Fibroblast of skin of abdomen (primary cell): ENCODE measurements at regions not wholly inside any gene's neighbourhood (a gene's known extent, or its start where the extent isn't known, plus 50 kb on each side); places are given as distances from the start of the nearest gene placed in this dataset.

Experiments
- DNase-seq: peaks from one replicate; pipeline ENCODE4 v3.0.0-alpha.2; 2013

DNA sequence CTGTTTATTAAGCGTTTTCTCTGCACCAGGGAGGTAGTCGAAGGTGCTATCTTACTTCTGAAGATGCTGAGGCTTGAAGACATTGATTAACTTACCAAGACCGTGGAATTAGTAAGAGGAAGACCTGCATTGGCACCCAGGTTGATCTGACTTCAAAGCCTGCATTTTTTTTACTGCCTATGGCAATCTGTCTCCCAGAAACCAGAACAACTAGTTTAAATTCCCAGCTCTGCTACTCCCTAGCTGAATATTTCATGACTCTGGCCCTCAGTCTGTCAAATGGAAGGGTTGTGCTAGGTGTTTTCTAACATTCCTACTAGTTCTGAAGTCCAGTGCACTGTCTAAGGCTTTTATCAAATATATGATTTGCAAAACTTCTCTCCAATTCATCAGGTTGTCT lies 52.0 kb upstream of the GRAMD1B start:
- DNase-seq = no peak

DNA sequence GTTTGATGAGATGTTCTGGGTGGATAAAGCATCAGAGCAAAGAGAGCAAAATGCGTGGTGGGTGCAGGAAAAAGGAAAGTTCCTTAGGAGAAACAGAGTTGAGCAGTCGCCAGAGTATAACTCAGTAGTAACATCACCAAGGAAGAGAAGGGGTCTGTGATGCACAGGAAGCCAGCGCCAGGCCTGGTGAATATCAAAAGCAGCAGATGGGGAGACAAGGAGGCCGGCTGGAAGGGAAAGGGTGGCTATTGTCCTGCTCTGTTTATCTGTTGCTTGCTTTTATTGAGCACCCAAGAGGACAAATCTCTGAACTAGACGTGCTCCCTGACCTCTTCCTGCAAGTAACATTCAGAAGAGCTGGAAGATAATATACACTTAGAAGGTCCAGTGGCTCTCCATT lies 52.7 kb upstream of the GRAMD1B start:
- DNase-seq = no peak

DNA sequence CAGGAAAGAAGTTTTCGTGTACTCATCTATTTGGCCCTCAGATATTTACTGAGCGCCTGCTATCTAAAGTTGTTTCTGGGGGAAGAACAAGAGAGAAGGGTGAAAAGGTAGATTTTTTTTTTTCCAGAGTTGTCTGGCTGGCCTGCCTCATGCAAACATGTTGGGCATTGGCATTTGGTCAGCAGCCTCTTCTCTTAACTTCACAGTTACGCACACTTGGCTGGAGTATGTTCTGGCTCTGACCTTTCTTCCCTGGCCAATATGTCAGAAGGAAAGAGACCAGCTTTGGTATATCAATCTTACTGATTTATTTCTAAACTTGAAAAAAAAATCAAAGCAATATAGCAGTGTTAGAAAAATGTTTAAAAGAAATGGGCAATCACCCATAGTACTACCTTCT lies 54.2 kb upstream of the GRAMD1B start:
- DNase-seq = no peak

DNA sequence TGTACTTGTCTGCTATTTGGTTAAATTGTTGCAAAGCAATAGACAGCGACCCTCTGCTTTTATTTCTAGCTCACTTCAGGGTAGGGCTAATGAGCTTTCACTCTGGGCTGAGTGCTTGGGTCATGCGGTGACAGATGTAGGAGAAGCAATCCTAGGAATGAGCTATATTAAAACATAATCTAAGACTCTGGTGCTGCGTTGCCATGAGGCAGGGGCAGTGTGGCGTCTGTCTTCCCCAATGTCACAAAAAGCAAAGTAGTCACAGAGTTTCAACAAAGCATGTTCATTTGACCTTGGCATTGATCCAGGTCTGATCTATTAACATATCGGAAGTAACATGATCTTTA lies 55.5 kb upstream of the GRAMD1B start:
- DNase-seq = no peak

DNA sequence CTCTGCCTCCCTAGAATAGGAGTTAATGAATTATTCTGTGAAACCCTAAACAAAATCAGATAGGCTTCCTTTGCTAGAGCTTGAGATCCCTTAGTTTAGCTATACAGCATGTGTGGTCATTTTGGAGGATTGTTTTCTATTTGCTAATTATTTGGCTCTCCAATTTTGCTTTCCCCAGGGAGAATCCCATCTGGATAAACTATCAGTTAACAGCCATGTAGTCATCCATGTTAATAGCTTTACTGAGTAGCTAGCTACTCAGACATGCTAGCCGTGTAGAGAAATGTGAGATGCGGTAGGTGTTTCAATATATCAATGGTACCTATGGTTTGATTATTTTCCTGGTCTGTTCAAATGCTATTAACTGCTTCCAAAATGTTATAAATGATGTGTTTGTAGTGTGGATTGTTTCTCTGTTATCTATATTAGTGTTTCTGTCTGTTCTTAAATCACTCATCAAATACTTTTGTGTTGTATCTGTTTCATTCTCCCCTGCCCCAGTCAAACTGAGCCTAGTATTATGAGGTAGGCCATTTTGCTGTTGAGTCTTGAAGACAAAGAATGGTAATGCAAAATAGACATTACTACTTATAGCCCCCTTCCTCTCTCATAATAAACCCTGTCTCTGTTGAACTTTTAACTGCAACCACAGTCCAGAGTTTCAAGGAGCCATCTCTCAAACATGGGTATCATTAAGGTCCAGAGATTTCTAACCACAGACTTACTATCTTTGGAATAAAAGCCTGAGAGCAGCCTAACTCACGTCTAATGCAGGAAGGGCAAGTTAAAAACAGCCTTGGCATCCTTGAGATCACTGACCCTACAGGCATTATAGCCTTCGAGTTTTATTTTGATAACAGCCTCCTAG lies 56.1 kb upstream of the GRAMD1B start:
- DNase-seq = no peak

DNA sequence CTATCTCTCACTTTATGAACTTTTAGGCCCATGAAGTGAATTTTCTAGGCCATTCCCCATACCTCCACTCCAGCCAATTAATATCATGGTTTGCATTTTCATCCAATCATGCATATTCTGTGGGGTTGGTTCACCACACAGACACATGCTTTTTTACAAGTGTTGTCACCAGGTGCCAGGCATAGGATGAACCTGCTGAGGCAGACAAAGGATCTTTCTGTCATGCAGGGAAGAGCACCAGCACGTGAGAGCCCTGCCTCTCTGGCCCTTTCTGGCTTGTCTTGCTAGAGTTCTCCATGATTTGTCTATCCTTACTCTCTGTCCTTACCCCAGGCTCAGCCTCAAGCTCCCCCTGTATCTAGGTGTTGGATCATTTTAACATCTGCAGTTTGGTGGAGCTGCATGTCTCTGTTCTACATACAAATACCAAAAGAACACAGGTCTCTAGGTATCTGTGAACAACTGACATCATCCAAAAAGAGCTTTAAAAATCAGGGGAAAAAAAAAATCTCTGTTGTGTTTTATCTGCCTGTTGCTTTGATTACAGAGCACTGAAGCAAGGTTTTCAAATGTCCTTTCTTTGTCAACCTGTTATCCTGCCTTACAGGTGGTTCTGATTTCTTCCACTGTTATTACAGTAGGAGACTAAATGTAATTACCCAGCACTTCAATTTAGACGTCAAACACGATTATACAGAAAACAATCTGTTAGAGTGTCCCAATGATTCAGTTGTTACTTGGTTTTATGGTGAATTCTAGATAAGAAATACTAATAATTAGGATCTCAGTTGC lies 58.4 kb upstream of the GRAMD1B start:
- DNase-seq = no peak

DNA sequence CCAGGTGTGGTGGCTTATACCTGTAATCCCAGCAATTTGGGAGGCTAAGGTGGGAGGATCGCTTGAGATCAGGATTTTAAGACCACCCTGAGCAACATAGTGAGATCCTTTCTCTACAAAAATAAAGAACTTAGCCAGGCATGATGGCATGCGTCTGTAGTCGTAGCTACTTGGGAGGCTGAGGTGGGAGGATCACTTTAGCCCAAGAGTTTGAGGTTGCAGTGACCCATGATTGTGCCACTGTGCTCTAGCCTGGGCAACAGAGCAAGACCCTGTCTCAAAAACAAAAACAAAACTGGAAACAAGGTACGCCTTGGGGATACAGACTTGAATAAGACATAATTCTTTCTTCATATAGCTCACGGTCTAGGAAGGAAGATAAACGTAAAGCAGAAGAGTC lies 63.1 kb upstream of the GRAMD1B start:
- no peak for DNase-seq

DNA sequence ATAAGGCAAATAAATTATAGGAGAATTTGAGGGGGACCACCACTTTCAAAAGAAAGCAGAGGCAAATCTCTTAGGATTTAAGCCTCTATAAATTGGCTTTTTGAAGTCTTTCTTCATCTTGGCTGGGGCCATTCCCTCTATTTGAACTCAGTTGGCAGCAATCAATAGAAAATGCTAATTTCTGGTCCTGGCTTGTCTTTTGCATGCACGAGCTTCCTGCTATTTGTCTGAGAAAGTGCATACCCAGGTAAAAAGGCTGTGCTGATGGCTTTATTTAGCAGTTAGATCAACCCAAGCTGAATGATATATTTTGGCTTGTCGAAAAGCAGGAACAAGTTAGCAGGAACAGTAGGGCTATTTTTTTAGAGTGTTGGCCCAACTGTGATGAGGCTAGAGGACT lies 64.1 kb upstream of the GRAMD1B start:
- no peak for DNase-seq

DNA sequence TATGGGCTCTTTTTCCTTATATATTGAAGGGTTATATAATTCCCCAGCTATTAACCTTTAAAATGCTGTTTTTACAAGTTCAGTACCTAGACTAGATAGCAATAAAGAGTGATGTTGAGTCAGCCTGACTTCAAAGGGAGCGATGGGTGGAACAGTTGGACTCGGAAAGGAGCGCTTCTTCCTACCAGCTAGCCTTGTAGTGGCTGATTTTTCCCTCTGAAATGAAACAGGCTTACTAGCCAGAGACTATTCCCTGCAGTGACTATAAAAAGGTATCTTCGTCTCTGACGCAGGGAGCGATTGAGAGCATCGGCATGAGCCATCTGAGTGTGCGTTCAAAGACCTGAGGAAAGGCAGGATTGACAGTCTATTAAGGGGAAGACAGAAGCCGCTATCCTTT lies 66.0 kb upstream of the GRAMD1B start:
- DNase-seq = no peak

DNA sequence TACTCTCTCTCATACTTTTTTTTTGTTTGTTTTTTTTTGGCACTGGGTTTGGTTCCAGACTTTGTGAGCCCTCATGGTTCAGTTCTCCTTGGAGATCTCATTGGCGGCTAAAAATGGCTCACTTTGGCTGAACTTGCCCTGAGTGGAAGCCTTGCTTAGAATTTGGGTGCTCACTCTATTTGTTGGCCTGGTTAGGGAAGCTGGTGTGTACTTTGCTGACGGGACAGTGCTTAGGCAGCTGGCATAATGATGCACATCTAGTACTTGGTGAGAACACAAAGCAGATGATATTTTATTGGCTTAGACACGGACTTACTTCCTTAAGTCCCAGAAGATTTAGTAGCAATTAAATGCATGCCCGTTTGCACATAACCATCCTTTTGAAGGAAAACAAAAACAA lies 66.5 kb upstream of the GRAMD1B start:
- DNase-seq = no peak

DNA sequence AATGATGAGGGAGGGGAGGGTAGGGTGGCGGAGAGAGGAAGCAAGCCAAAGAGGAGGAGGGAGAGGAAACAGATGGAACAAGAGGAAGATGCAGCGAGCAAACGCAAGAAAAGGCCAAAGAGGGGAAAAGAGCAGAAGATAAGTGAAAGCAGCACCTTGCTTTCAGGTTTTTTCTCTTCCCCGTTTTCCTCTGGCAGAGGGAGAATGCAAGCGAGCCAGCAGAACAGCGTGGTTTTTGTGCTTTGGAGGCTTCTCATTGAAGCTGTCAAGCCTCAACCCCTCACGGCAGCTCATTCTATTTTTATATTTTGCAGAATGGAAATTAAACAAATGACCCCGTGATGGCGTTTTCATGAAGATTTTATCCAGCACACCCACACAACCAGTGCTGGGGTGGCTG lies 67.1 kb upstream of the GRAMD1B start:
- no peak for DNase-seq

DNA sequence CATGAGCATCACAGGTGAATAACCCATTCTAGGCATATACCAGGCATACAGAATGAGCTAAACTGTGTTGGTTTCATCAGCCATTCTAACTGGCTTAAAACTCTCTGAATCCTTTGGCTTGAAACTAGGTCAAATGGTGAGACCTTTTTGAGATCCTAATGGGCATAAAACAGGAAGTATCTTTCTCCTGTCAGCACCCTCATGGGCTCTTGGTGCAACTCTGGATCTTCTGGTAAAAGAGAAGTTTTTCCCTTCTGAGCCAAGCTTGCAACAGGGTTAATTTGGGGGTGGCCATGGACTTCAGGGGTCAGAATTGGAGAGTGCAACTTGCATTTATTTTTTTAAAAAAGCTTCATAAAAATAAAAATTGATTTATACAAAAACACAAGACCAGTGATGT lies 67.9 kb upstream of the GRAMD1B start:
- no peak for DNase-seq

DNA sequence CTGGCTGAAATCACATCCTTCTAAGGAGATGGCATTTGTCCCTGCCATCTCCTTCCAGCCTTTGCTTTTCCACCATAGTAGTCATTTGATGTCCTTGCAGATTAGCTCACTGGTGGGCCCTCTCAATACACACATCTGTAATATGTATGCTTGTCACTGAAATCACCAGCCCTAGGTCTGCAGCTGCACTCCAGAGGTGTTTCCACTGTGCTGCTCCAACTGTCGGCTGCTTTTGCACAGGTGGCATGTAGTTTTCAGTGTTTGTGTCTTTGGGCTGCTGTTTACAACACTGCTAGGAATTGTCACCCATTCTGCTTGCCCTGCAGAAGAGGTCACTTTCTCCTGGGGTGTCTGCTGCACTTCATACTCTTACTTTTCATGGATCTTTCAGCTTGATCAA lies 69.0 kb upstream of the GRAMD1B start:
- no peak for DNase-seq

DNA sequence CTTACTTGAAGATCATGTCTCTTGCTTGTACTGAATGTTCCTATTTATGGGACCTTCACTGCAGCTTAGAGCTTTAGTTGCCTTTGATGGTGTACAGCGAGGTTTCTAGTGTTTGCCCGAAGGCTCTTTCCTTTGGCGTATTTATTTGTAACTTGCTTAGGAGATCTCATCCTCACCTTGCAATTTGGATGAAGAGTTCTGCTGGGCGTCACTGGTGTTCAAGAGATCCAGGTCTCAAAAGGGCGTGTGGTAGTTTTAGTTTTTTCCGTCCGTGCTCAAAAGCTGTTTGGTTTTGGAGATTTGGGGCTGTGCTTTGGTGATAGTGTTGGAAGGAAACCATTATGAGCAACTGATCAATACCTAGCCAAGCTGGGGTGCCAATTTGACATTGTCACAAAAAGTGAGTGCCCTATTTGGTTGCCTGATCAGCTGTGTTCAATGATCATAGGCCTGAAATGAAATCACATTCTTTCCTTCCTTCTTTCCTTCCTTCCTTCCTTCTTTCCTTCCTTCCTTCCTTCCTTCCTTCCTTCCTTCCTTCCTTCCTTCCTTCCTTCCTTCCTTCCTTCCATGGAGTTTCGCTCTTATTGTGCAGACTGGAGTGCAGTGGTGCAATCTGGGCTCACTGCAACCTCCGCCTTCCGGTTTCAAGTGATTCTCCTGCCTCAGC lies 69.7 kb upstream of the GRAMD1B start:
- no peak for DNase-seq

DNA sequence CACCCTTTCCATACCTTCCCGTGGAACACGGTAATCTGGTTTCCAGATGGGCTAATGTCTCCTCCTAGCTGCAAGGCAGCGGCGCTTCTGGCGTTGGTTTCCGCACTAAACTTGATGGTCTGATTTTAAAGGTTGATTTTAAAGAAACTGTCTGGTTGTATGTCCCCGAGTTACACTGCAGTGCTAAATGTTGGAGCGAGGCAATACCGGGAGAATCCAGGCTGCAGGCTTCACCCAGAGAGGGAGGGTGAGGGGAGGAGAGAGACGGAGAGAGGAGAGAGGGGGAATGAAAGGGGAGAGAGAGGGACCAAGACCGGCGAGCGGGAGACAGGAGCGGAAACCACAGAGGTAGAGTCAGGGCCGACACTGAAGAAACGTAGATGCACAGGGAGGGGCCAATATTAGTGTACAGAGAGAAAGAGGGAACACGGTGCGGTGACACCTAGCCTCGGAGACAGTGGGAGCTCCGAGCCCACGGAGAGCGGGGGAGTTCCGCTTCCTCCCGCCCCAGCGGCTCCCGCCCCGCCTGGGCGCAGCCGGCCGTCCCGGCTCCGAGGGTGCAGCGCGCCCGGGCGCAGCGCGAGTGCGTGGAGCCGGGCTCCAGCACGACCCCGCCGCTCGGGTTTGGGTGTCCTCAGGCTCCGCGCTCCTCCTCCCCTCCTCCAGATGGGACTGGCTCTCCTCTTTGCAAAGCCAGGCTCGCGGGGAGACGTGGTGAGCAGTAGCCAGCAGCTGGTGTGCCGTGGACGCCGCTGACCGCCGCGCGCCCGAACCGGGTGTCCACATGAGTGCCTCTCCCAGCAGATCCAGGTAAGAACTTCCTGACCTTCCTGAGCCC lies 71.9 kb upstream of the GRAMD1B start:
- DNase-seq = peak; percentile 37

DNA sequence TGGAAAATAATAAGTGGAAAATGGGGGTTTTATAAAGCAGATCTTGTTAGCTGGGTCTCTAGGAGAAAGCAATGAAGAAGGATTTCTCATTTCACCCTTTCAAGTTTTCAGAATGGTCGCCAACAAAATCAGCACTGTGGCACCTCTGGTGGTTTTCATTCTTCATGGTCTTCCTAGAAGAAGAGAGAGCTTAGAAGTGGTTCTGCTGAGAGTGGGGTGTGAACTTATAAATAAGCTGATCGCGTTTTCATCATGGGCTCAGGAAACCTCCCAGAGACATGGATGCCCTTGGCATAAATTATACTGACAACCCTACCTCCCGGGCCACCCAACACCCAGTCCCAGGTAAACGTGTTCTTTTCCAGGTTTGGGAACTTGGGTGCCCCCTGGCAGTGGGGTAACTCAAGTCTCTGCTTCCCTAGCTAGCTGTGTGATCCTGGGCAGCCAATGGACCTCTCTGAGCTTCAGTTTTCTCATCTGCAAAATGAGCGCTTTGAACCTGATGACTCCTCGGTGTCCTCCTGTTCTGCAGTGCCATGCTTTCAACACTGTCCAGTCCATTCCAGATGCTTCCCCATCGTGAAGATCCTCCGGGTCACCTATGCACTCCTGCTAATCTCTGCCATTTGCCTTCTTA lies 72.6 kb upstream of the GRAMD1B start:
- DNase-seq = no peak

DNA sequence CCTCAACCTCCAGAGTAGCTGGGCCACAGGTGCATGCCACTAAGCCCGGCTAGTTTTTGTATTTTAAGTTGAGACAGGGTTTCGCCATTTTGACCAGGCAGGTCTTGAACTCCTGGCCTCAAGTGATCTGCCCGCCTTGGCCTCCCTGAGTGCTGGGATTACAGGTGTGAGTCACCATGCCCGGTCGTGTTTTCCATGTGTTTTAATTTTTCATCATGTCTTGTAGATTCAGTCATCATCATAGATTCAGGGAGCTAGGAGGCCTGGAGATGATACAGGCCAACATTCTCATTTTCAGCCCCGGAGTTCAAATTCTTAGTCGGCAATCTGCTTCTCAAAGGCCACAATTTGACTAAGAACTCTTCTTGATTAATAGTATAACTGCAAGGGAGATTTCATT lies 73.5 kb upstream of the GRAMD1B start:
- no peak for DNase-seq

DNA sequence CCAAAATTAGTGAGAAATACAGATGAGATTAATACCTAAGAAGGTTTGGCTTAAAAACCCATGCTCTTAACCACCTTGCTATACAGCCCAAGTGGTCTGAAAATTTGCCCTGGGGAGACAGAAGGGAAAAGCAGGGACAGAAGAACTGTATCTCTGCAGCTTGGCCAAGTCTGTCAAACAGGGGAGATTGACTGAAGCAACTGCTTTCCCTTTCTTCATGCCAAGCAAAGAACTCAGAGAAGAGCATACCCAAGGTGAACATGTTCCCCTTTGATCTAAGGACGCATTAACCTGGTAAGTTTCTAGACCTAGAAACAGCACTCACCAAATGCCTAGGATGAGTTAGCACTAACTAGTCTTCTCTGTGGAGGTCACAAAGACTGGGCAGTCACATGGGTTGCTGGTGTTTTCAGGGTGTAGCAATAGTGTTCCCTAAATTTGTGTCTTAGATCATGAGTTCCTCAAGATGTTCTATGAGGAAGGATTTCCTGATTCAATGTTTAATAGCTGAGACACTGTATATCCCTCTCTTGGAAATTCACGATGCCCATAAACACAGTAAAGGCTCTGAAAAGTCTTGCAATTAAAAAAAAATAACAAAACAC lies 75.6 kb upstream of the GRAMD1B start:
- DNase-seq = no peak

DNA sequence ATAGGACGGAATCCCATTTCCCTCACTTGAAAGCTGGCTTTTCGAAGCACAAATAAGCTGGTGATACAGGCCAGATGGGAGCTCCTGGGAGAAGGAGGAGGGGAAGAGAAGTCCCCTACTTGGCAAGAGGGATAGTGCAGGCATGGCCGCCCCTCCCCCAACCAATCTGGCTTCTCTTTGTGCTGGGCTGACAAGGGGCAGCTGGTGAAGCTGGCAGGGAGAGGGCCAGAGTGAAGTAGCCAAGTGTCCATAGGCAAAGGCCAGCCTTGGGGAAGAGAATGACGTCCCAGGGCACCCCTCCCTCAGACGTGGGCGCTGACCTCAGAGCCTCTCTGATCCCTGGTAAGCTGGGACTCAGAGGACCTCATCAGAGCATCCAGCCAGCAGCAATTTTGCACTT lies 78.7 kb upstream of the GRAMD1B start:
- no peak for DNase-seq

DNA sequence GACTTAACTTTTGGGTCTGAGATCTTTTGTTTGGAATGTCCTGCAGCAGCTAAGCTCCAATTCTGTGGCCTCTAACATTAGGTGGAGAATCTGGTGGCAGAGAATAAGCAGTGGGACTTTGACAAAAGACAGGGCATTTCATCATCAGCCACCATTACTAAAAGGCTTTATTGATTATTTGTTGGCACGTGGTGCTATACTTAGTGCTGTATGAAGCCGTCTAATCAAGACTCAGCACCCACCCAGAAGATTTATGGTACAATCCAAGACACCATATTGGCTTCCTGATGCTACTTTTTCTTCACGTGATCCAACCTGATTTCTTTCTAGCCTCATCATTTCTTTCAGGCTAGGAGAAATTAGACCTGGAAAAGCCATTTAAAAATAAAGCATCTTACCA lies 80.7 kb upstream of the GRAMD1B start:
- DNase-seq = no peak

DNA sequence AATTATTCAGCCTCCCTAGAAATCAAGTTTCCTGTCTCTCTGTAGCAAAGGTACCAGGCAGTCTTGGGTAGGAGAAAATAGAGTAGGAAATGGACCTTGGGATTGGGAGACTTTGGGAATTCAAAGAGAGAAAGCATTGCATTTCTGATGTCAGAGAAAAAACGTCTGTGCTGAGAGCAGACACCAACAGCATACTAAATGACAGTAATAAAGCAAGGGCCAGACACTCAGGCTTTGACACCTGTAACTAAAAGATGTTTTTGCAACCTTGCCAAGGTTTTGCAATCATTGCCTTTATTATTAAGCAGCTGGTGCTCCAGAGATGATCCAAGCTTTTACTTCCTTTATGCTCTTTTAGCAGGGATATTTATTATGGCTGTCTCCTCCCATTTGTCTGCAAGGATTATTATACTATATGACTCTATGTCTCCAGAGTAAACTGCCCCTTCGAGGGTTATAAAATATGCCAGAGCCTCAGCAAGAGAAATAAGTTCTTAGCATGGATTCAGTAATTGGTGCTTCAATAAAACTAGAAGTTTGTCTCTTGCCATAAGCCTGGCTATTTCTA lies 85.2 kb upstream of the GRAMD1B start:
- DNase-seq = no peak
